Sigmoid colon (tissue), 6 donors: ENCODE measurements at regions not wholly inside any gene's neighbourhood (a gene's known extent, or its start where the extent isn't known, plus 50 kb on each side); places are given as distances from the start of the nearest gene placed in this dataset.

Experiments used
- DNase-seq: peaks from one replicate; pipeline ENCODE4 v3.0.0-alpha.2; 2019
- H3K27ac ChIP-seq, 4 donors: fragments of 200-600 bp; sonication (generic); one replicate each; pipeline ENCODE4 v1.5.1; 2016 to 2019; ENCODE audit warnings: mild to moderate bottlenecking in 1 of 4
- H3K27me3 ChIP-seq, 3 donors: fragments of 200-600 bp; sonication (generic); one replicate each; pipeline ENCODE4 v1.5.1; 2019; ENCODE audit warnings: mild to moderate bottlenecking in 1 of 3
- H3K36me3 ChIP-seq, 4 donors: fragments of 200-600 bp; sonication (generic); one replicate each; pipeline ENCODE4 v1.5.1; 2016 to 2019
- H3K4me1 ChIP-seq, 4 donors: fragments of 200-600 bp; sonication (generic); one replicate each; pipeline ENCODE4 v1.5.1; 2017 to 2019
- H3K4me3 ChIP-seq, 4 donors: fragments of 200-600 bp; sonication (generic); one replicate each; pipeline ENCODE4 v1.5.1; 2017 to 2019; ENCODE audit warnings: mild to moderate bottlenecking in 2 of 4, moderate library complexity in 1 of 4
- H3K9me3 ChIP-seq, 4 donors: fragments of 200-600 bp in 3 of 4; sonication (generic) in 3 of 4; one replicate each; pipeline versions ENCODE4 v1.5.1 to v1.6.1; 2013 to 2019
- CTCF ChIP-seq, 4 experiments: fragments of 450-650 bp in 3 of 4; fragments of 200-600 bp in 1 of 4; IDR thresholded peaks; one replicate each; pipeline ENCODE4 v1.5.1; 2016 to 2019; ENCODE audit warnings: antibody characterized with exemption in 4 of 4, mild to moderate bottlenecking in 3 of 4, moderate library complexity in 2 of 4
- EP300 ChIP-seq, 4 donors: sonication (generic); formaldehyde crosslinking; IDR thresholded peaks; one replicate each; pipeline ENCODE4 v1.6.1; 2017; ENCODE audit warnings: antibody characterized with exemption in 4 of 4
- POLR2A ChIP-seq, 2 donors: fragments of 450-650 bp; IDR thresholded peaks; one replicate each; pipeline ENCODE4 v1.6.1; 2016; ENCODE audit warnings: antibody characterized with exemption in 2 of 2, mild to moderate bottlenecking in 2 of 2, moderate library complexity in 2 of 2
- POLR2AphosphoS5 ChIP-seq, 4 donors: sonication (generic); formaldehyde crosslinking; IDR thresholded peaks; one replicate each; pipeline ENCODE4 v1.6.1; 2017; ENCODE audit warnings: antibody characterized with exemption in 4 of 4
- WGBS, 2 donors: extraction: QIAGEN DNeasy Blood & Tissue Kit; methylation state at CpG; one replicate each; pipeline ENCODE4 v1.1.7; 2013; 5-methylcytosine and 5-hydroxymethylcytosine counted together
- intact Hi-C: fragments of 100-400 bp; cut with DNase I; formaldehyde crosslinking; loops from one replicate; pipeline ENCODE4 v1.15.1; 2023
- donor health status: healthy with polysubstance abuse.
- donor health status: healthy.

- no peak for TF ChIP-seq POLR2AphosphoS5 (IDR thresholded peaks at IDR 0.05)
- TF ChIP-seq CTCF (IDR thresholded peaks at IDR 0.05): no peak
- no peak for TF ChIP-seq POLR2A (IDR thresholded peaks at IDR 0.05)
- TF ChIP-seq EP300 (IDR thresholded peaks at IDR 0.05): no peak
- H3K36me3 ChIP-seq: no peaks in the 10 kb centered on the region
- no peak overlapping the region for H3K27ac ChIP-seq
- intact Hi-C loops: no loop called here
- DNase-seq: no peak
- no peaks in the 10 kb centered on the region for H3K4me1 ChIP-seq
- no peaks in the 10 kb centered on the region for H3K27me3 ChIP-seq
- 67 to 69% methylated on average over 10 of the region's 10 CpGs for WGBS, 2 donors
- H3K9me3 ChIP-seq: no peaks in the 10 kb centered on the region
- no peak overlapping the region for H3K4me3 ChIP-seq
Measured at GRCh38 chr9:88215196-88216125, 77.2 kb upstream of the SPATA31C2 start.

- Histone ChIP-seq H3K27me3 (no peaks in the 10 kb centered on the region), H3K9me3 (no peaks in the 10 kb centered on the region), H3K4me3 (no peak overlapping the region), H3K27ac (no peak overlapping the region), H3K36me3 (no peaks in the 10 kb centered on the region), H3K4me1 (peaks cover 0 to 17% (median 10%) of the 10 kb centered on the region in 4 donors)
- intact Hi-C loops: no loop called here
- TF ChIP-seq CTCF (IDR thresholded peaks at IDR 0.05): no peak
- TF ChIP-seq POLR2A (IDR thresholded peaks at IDR 0.05): no peak
- TF ChIP-seq EP300 (IDR thresholded peaks at IDR 0.05): no peak
- no peak for TF ChIP-seq POLR2AphosphoS5 (IDR thresholded peaks at IDR 0.05)
- no peak for DNase-seq
- WGBS, 2 donors: 83 to 85% methylated on average over 8 of the region's 8 CpGs
Measured at GRCh38 chr9:88202321-88202720, 64.0 kb upstream of the SPATA31C2 start.

GRCh38 chr9:88198341-88198807 is 60.1 kb upstream of the SPATA31C2 start:
- Histone ChIP-seq H3K4me1 (peaks cover 0 to 37% (median 31%) of the 10 kb centered on the region in 4 donors), H3K36me3 (no peaks in the 10 kb centered on the region), H3K4me3 (peak overlapping the region in 3 of 4 donors; percentile 31 to 40 (median 36)), H3K27ac (peak overlapping the region; percentile 64 to 82 (median 76)), H3K27me3 (no peaks in the 10 kb centered on the region), H3K9me3 (no peaks in the 10 kb centered on the region)
- TF ChIP-seq POLR2AphosphoS5 (IDR thresholded peaks at IDR 0.05): peak in 3 of 4 donors; percentile 53 to 75 (median 58)
- TF ChIP-seq POLR2A (IDR thresholded peaks at IDR 0.05): no peak
- intact Hi-C loops: loop anchor here (5.0 to 10.0 kb wide), 3 partner anchors 189 to 796 kb away; partner anchors contain the start of genes S1PR3 and SPIN1
- WGBS, 2 donors: 34 to 44% methylated on average over 7 of the region's 7 CpGs
- no peak for DNase-seq

GRCh38 chr9:88197781-88198340 is 59.6 kb upstream of the SPATA31C2 start:
- Histone ChIP-seq H3K27me3 (no peaks in the 10 kb centered on the region), H3K4me3 (peak overlapping the region in 3 of 4 donors; percentile 31 to 40 (median 36)), H3K27ac (peak overlapping the region; percentile 64 to 82 (median 76)), H3K36me3 (no peaks in the 10 kb centered on the region), H3K9me3 (no peaks in the 10 kb centered on the region), H3K4me1 (peaks cover 0 to 37% (median 32%) of the 10 kb centered on the region in 4 donors)
- intact Hi-C loops: loop anchor here (5.0 to 10.0 kb wide), 3 partner anchors 189 to 797 kb away; partner anchors contain the start of genes S1PR3 and SPIN1
- no peak for DNase-seq
- TF ChIP-seq POLR2AphosphoS5 (IDR thresholded peaks at IDR 0.05): peak; percentile 80 to 91 (median 88)
- TF ChIP-seq CTCF (IDR thresholded peaks at IDR 0.05): no peak
- TF ChIP-seq EP300 (IDR thresholded peaks at IDR 0.05): peak in 3 of 4 donors; percentile 59 to 79 (median 73)
- TF ChIP-seq POLR2A (IDR thresholded peaks at IDR 0.05): no peak
- 14 to 52% methylated on average over 4 of the region's 4 CpGs for WGBS, 2 donors

- no peak overlapping the region for H3K4me3 ChIP-seq
- TF ChIP-seq EP300 (IDR thresholded peaks at IDR 0.05): no peak
- TF ChIP-seq POLR2AphosphoS5 (IDR thresholded peaks at IDR 0.05): peak in 2 of 4 donors; percentile 9 to 38
- no peak for TF ChIP-seq CTCF (IDR thresholded peaks at IDR 0.05)
- no peak for TF ChIP-seq POLR2A (IDR thresholded peaks at IDR 0.05)
- peak overlapping the region; percentile 64 to 82 (median 76) for H3K27ac ChIP-seq
- WGBS, 2 donors: 47 to 82% methylated on average over 3 of the region's 3 CpGs
- peaks cover 0 to 38% (median 32%) of the 10 kb centered on the region in 4 donors for H3K4me1 ChIP-seq
- no peaks in the 10 kb centered on the region for H3K36me3 ChIP-seq
- no peaks in the 10 kb centered on the region for H3K27me3 ChIP-seq
- DNase-seq: no peak
- intact Hi-C loops: loop anchor here (5.0 to 10.0 kb wide), 3 partner anchors 190 to 798 kb away; partner anchors contain the start of genes S1PR3 and SPIN1
- H3K9me3 ChIP-seq: no peaks in the 10 kb centered on the region
Measured at GRCh38 chr9:88197016-88197415, 58.7 kb upstream of the SPATA31C2 start.
